OCI-LY7 (cell line): ENCODE measurements at regions not wholly inside any gene's neighbourhood (a gene's known extent, or its start where the extent isn't known, plus 50 kb on each side); places are given as distances from the start of the nearest gene placed in this dataset.

Experiments
- CTCF ChIP-seq: fragments of 200-600 bp; sonication (generic); conservative IDR thresholded peaks from 2 replicates; pipeline ENCODE4 v1.5.1; 2014; ENCODE audit warnings: mild to moderate bottlenecking, antibody characterized with exemption, low read length, moderate library complexity, mixed read lengths
- EZH2phosphoT487 ChIP-seq: fragments of 200-600 bp; sonication (generic); IDR thresholded peaks from 2 replicates; pipeline ENCODE4 v1.6.1; 2018; ENCODE audit warnings: low read depth, borderline replicate concordance, mild to moderate bottlenecking, mixed run types, antibody characterized with exemption, low read length, moderate library complexity, mixed read lengths

- TF ChIP-seq CTCF (no peak), EZH2phosphoT487 (no peak)
These were observed 202.0 kb upstream of the NR3C1 start for GRCh38 chr5:143605403-143606005.
